ENCODE measurements at regions not wholly inside any gene's neighbourhood (a gene's known extent, or its start where the extent isn't known, plus 50 kb on each side); places are given as distances from the start of the nearest gene placed in this dataset.

DNA sequence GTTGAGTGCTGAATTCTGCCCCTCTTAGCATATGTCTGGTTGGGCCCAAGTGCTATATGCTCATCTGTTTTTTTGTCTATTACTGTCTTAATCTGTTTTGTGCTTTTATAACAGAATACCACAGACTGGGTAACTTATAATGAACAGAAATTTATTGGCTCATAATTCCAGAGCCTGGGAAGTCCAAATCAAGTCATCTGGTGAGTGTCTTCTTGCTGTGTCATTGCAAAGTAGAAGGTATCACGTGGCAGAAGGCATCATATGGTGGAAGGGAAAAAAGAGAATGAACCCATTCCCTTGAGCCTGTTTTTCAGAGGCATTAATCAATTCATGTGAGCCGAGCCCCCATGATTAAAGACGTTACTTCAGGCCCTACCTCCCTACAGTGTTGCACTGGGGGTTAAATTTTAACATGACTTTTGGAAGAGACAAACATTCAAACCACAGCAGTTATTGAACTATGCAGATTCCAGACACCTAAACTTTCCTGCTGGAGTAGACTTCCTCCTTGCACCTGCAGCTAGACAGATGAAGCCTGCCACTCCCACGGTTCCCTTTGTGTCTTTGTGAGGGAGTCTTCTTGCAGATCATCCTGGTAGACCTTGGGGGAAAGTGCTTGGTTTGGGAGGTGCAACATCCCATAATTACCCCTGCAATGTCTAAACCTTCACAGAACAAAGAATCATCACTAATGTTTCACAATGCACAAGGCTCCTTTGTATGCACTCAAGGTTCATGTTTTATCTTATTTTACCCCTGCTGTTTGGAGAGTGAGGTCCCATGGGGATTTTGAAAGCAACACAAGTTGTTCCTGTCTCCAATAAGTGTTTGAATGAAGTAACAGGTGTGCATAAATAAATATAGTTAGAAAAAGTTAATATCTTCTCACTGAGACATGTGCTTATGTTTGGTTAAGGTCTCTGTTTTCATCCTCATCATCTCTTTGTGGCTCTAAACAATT, 64.7 kb upstream of the XCR1 start:
- H3K27me3 ChIP-seq: no peaks in the 10 kb centered on the region
- H3K4me3 ChIP-seq (ENCODE audit: low read depth, low read length): no peak overlapping the region
- TF ChIP-seq, protein P1, sequence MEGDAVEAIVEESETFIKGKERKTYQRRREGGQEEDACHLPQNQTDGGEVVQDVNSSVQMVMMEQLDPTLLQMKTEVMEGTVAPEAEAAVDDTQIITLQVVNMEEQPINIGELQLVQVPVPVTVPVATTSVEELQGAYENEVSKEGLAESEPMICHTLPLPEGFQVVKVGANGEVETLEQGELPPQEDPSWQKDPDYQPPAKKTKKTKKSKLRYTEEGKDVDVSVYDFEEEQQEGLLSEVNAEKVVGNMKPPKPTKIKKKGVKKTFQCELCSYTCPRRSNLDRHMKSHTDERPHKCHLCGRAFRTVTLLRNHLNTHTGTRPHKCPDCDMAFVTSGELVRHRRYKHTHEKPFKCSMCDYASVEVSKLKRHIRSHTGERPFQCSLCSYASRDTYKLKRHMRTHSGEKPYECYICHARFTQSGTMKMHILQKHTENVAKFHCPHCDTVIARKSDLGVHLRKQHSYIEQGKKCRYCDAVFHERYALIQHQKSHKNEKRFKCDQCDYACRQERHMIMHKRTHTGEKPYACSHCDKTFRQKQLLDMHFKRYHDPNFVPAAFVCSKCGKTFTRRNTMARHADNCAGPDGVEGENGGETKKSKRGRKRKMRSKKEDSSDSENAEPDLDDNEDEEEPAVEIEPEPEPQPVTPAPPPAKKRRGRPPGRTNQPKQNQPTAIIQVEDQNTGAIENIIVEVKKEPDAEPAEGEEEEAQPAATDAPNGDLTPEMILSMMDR (IDR thresholded peaks at IDR 0.05; ENCODE audit: low read depth, low read length): no peak
- H3K9me3 ChIP-seq: no peaks in the 10 kb centered on the region
- DNase-seq: no peak
- no peaks in the 10 kb centered on the region for H3K36me3 ChIP-seq
- H3K4me1 ChIP-seq: no peaks in the 10 kb centered on the region

DNA sequence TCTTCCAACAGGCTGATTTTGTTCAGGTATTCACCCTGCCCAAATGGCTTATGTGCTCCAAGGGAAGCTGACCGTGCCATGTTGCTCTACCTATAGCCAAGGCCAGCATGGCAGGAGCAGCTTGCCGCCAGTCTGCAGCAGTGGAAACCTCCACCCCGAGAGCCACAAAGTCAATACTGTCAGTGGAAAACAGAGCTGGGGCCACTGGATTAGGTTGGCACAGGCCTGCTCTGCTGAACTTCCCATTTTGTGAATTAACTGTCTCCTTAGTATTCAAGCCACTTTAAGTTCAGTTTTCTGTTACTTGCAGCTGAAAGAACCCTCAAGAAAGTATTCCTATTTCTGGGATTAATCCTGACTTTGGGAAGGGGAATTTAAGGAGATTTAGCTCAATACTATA, 63.8 kb upstream of the XCR1 start:
- TF ChIP-seq, protein P1 (IDR thresholded peaks at IDR 0.05; ENCODE audit: low read depth, low read length): no peak
- Histone ChIP-seq H3K27me3 (no peaks in the 10 kb centered on the region), H3K9me3 (no peaks in the 10 kb centered on the region), H3K36me3 (no peaks in the 10 kb centered on the region), H3K4me3 (ENCODE audit: low read depth, low read length) (no peak overlapping the region), H3K4me1 (no peaks in the 10 kb centered on the region)
- DNase-seq: no peak

DNA sequence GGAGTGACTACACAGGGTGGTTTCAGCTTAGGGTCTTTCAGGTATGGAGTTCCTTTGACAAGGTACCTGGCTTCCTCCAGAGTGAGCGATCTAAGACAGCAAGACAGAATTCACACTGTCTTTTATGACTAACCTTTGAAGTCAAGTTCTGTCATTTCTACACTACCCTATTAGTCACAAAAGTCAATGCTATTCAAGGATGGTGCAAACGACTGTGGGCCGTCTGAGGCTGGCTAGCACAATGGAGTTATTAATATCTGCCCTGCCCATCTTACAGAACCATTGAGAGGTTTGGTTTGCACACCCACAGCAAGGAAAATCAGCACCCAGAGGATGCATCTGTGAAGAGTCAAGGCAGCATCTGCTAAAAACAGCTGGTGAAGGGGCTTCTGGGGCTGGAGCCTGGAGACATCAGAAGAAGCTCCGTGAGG, 62.9 kb upstream of the XCR1 start:
- H3K9me3 ChIP-seq: no peaks in the 10 kb centered on the region
- DNase-seq: no peak
- no peaks in the 10 kb centered on the region for H3K27me3 ChIP-seq
- TF ChIP-seq, protein P1 (IDR thresholded peaks at IDR 0.05; ENCODE audit: low read depth, low read length): no peak
- no peaks in the 10 kb centered on the region for H3K36me3 ChIP-seq
- H3K4me1 ChIP-seq: no peaks in the 10 kb centered on the region
- no peak overlapping the region for H3K4me3 ChIP-seq (ENCODE audit: low read depth, low read length)

DNA sequence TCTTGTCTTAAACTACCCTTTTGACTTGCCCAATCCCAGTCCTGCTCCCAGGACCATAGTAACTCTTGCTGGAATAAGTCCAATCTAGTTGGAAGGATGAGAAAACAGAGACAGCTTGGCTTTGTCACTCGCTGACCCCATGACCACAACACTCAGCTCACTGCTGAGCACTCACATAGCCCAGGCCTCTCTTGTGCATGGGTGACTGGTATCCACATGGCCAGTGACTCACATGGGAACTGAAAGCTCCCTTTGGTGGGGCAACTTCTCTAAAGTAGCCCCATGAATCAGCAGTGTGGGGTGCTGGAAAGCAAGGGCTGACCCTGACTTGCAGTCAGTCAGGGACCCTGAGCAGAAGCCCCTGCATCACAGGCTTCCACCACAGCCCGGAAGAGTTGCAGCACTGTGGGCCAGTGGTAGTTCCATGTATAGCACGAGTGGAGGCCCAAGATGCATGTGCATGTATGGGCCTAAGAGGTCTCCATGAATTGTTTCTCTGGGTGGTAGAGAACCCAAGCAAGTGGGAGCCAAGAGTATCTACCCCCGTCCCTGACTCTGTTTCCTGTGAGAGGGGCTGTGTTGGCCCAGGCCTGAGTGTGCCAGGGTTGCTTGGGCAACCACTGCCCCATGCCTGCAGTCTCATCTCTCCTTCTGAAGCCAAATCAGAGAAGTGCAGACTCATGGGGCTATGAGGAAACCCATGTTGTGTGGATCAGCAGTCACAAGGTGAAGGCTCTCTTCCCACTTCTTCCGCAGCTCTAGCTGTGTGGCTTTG, 62.1 kb upstream of the XCR1 start:
- Histone ChIP-seq H3K4me1 (no peaks in the 10 kb centered on the region), H3K4me3 (ENCODE audit: low read depth, low read length) (no peak overlapping the region), H3K36me3 (no peaks in the 10 kb centered on the region), H3K9me3 (no peaks in the 10 kb centered on the region), H3K27me3 (no peaks in the 10 kb centered on the region)
- DNase-seq: no peak
- TF ChIP-seq, protein P1 (IDR thresholded peaks at IDR 0.05; ENCODE audit: low read depth, low read length): no peak

DNA sequence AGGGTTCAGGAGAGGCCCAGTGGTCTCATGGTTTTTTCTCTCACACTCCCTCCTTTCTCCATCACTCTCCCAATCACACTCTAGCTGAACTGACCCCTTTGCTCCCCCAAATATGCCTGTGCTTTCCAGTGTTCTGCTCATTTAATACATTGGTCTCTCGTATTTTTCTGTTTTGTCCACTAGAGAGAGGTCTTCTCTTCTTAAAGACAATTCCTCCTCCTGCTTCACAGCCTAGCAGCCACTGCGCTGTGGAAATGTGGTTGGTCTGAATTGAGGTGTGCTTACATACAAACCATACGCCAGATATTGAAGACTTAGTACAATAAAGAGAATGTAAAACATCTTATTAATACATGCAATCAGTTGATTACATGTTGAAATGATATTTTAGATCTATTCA, 60.6 kb upstream of the XCR1 start:
- no peak for DNase-seq
- TF ChIP-seq, protein P1 (IDR thresholded peaks at IDR 0.05; ENCODE audit: low read depth, low read length): no peak
- Histone ChIP-seq H3K36me3 (no peaks in the 10 kb centered on the region), H3K4me1 (no peaks in the 10 kb centered on the region), H3K4me3 (ENCODE audit: low read depth, low read length) (no peak overlapping the region), H3K9me3 (no peaks in the 10 kb centered on the region), H3K27me3 (no peaks in the 10 kb centered on the region)

Measured in BE2C (cell line).